NCI-H345 (cell line): ENCODE measurements at regions not wholly inside any gene's neighbourhood (a gene's known extent, or its start where the extent isn't known, plus 50 kb on each side); places are given as distances from the start of the nearest gene placed in this dataset.

ENCODE experiments used
- DNase-seq: peaks from one replicate; lab custom pipeline; 2025; lab: John Stamatoyannopoulos, UW

DNA sequence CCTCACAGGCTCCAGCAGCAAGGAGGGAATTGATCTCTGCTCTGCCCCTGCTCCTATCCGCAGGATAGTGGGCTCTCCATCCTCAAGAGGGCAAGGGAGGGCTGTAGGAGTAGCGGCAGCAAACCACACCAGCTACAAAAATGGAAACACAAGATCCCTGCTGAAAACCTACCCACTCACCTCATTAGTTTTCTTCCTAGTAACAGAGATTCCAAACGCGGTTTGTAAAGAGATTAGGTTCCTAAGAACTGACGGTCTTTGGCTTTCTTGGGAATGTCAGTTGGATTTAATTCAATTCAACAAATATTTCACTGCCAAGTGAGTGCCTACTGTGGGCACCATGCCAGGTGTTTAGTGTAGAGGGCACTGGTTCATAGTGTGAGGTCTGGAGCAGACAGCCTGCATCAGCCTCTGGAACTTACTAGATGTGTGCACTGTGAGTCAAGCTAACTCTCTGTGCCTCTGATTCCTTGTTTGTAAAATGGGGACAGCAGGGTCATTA, 84.7 kb downstream of the MRPL46 start:
- DNase-seq, result no peak

DNA sequence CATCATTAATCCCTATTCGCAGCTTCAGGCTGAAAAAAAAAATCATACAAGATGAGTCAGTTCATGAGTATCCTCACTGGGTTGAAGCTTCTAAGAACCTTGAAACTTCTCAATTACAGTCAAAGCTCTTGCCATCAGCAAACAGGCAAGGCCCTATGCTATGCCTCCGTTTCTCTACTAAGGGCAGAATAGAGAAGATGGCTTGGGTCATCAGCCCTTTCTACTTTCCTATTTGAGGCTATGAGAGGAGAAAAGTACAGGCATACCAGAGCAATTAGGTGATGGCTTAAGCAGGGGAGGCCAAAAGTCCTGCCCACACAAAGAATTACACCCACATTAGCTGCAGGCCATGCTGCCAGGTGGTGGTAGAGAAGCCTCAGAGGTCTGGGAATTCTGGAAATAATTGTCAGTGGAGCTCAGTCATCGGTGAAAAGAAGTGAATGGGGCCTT, 89.0 kb downstream of the MRPL46 start:
- no peak for DNase-seq

DNA sequence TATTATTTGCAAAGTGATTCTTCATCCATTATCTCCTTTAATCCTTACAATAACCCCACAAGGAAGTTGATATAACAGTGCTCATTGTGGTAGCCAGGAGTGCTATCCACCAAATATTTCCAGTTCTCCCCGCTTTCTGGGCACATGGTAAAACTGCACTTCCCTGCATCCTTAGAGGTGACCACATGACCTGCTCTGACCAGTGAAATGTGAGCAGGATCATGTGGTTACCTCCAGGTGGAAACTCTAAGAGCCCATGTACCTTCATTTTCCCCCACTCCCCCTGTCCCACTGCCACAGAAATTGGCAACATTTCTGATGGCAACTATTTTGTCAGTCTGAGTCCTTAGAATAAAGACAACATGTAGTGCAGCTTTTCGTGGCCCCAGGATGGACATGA, 89.7 kb downstream of the MRPL46 start:
- DNase-seq, result no peak

DNA sequence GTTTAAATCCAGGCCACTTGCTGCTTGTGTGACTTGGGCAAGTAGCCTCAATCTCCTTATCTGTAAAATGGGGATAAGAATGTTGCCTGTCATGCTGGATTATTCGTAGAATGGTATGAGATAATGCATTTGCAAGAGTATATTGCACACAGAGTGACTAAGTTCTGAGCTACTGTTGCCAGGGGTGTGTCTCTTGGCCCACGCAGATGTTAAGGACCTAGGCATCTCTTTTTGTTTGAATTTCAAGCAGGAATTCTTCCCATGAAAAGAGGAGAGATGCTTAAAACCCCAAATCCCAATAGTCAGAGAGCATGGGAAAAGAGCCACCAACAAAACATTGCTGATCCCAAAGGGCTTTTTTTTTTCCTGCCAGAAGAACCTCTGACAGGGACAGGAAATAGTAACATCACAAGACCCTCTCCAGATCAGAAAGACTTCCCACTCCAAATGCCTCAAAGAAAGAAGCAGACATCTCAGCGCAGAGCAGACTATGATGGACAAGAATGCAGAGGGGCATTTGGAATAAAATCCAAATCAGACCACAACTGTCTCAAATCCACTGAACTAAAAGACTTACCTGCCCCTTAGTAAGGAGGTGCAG, 90.5 kb downstream of the MRPL46 start:
- DNase-seq, result no peak

DNA sequence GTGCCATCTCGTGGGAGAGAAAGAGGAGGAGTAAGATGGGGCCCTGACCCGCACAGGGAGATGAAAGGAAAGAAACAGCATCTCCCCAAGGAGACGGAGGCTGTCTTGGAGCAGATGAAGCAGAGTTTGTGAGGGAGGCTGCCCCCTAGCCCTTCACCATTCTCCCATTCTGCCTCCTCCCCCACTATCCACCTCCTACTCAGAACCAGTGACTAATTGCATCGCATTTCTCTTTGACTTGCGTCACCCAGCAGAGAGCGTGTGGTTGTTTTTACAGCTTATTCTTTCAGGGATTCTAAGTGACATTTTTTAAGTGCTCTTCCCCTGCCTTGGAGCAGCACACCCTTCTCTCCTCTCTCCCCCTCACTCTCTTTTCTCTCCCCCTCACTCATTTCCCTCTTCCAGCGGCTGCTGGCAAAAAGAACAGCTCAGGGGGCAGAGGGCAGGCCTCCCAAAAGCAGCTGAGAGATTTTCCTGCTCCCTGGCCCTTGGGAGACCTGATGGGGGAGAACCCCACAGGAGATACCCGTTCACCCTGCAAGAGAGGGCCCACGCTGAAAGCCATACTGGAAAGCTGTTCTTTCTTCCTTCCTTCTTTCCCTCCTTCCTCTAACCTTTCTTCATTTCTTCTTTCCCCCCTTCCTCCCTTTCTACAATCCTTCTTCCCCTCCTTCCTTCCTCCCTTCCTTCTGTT, 91.8 kb downstream of the MRPL46 start:
- no peak for DNase-seq

DNA sequence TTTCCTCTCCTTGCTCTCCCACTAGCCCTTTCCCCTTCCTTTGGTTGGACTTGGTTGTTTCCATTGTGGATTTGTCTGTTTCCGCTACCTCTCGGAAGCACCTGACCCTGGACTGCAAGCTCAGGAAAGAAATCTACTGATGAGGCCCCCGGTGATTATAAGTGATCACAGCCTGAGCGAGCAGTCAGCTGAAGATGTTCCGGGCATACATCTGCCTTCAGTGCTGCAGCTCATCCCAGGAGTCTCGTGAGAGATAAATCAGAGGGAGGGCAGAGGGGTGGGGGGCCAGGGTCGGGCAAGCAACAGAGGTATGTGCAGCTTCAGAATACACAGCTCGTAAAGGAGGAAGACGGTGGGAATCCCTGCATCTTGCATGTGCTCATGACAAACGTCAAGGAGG, 102.1 kb downstream of the MRPL46 start:
- DNase-seq, result no peak

DNA sequence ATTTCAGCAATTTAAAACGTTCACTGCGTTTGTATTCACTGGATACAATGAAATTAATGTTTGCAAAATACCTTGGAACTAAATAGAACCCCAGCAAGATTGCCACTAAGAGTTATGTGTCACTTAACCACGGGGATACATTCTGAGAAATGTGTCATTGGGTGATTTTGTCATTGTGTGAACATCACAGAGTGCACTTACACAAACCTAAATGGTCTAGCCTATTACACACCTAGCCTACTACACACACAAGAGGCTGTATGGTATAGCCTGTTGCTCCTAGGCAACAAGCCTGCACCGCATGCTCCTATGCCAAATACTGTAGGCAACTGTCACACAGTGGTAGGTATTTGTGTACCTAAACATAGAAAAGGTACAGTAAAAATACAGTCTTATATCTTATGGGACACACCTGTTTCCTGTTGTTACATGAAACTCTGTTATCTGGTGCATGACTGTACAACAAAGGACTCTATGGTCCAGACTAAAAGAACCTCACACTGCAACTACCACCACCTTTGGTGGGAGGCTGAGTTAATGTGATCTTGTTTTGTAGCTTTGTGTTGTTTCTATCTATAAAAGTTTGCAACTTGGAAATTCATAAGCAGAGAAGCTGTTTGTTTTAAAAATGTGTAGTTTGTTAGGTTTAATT, 92.2 kb upstream of the NTRK3 start:
- no peak for DNase-seq

DNA sequence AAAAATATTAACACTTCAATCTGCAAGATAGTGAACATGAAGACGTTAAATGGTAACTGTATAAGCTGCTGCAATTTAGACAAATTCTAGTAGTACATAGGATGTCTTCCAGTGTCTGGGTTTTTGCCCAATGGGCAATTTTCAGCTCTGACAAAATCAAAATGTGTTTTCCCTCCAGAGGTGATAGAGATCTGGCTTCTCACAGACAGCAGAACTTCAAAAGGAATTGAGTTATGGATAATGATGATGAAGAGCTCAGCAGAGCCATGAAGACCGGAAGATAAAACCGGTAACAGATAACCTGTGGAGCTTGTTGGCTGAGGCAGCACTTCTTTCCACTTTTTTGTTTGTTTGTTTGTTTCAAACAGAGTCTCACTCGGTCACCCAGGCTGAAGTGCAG, 89.4 kb upstream of the NTRK3 start:
- no peak for DNase-seq

DNA sequence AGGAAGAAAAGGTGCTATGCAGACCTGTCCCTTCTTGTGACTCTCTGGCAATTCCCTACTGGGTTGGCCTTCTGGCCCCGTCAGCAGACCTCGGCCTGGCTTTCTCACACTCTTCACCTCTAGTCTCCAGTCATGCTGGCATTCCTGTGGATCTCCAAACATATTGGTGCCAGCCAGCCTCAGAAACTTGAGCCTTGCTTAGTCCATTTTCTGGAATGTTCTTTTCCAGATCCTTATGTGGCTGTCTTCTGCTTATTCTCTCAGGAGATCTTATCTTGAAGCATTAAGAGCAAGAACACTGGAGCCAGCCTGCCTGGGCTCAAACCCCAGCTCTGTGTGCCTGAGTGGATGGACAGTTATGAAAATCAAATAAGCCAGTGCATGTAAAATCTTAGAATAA, 88.2 kb upstream of the NTRK3 start:
- DNase-seq, result no peak

DNA sequence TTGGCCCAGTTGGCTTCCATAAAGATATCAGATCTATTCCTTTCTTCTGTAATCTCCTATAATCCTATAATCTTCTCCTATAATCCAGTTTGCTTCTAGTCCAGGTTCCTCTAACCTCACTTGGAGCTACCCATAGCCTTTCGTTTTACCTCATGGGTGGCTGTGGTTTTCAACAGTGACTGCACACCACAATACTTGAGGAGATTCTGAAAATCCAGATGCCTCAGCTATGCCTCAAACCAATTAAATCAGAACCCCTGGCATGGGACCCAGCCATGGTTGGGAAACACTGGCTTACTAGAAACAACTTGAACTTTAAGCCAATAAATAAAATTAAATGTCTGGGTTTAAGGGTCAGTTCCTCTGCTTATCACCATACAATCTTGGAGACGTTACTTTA, 86.1 kb upstream of the NTRK3 start:
- no peak for DNase-seq

DNA sequence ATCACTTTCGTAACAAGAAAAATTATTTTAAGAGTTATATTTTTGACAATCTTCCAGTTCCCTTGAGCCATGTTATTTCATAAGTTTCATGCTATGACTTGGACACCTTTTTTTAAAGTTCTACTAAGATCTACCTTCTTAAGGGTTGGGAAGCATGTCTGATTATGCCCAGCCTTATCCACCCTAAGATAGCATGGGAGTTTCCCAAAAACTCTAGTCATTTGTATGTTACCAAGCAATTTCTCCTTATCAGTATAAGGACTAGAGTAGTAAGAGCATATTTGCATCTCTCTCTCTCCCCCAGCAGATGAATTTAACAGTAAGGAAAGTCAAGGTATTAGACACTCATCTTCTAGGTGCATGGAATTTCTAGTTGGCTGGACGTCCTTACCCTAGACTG, 85.1 kb upstream of the NTRK3 start:
- no peak for DNase-seq

DNA sequence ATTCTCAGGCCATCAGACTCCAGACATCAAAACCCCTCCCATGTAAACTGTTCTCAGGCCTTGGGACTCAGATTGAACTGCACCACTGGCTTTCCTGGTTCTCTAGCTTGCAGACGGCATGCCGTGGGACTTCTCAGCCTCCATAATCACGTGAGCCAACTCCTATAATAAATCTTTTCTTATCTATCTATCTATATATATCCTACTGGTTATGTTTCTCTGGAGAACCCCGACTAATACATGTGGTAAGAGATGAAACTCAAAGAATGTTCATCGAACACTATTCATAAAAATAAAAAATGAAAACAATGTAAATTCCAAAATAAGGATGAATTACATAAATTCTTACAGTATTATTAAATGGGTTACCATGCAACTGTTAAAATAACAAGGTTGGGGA, 84.5 kb upstream of the NTRK3 start:
- no peak for DNase-seq

DNA sequence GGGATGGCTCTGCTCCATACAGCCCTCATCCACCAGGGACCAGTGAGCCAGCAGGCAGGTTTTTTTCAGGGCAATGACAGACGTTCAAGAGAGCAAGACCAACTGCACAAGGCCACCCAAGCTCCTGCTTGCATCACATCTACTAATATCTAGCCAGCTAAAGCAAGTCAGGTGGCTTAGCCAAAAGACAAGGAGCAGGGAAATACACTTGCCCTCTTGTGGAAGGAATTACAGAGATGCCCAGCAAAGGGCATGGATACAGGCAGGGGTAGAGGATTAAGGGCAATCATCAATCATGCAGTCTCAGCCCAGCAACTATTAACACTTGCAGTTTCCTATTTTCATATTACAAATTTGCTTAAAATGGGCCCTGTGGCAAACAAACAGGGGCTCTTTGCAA, 81.5 kb upstream of the NTRK3 start:
- DNase-seq, result no peak

DNA sequence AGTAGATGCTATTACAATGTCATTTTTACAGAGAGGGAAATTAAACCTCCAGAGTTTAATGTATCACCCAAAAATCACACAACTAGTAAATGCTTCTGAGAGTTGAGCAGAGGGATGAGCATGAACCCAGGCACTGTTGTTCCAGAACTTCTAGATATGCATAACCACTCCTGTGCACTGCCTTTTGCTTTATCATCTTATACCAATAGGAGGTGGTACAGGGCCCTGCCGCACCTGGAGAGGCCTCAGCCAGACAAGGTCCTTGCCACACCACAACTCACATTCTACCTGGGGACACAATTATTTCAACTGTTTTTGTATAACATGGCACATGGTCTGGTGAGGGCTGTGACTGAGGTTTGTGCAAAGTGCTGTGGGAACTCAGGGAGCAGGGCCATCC, 78.5 kb upstream of the NTRK3 start:
- DNase-seq, result no peak

DNA sequence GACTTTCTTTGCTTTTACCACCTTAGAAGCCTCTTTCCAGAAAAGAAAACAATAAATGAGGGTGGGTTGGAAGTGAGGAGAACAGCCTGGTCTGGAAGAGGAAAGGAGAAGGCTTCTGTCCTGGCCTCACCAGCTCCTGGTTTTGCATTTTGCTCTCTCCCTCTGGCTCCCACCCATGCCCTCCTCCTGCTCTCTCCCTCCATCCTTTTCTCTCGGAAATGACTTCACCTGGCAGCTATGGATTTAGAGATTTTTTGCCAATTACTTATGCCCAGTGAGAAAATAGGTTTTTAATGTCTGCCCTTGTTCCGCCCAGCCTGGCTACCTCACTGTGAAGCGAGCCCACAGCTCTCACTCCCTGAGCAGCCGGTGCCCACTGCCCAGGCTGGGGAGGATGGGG, 77.9 kb upstream of the NTRK3 start:
- DNase-seq, result no peak

DNA sequence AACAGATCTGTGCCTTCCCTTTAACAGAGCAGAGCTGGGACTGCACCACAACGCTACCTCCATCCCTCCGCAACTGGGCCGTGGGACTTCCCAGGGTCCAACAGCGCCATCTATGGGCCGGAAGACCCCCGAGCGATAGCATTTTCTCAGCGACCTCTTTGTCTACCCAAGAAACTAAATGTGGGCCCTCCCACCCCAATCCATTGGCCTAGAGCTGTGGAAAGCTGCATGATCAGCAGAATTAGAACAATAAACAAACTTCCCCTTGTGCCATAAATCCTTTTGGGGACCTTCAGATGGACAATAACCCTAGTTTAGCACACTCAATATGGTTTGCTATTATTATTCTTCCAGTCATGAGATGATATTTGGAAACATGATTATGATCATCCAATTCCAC, 74.8 kb upstream of the NTRK3 start:
- peak; percentile 11 for DNase-seq

DNA sequence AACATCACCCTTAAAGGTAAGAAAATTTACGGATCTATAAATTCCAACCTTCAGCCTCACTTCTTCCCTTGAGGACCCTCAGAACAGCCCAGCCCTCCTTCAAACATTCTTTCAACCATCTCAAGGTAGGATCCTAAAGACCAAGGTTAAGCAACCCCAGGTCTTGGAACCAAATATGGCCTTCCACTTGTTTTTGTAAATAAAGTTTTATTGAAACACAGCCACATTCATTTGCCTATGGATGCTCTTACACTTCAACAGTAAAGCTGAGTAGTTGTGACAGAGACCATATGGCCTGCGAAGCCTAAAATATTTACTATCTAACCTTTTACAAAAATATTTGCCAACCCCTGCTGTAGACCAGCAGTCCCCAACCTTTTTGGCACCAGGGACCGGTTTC, 70.4 kb upstream of the NTRK3 start:
- DNase-seq, result no peak

DNA sequence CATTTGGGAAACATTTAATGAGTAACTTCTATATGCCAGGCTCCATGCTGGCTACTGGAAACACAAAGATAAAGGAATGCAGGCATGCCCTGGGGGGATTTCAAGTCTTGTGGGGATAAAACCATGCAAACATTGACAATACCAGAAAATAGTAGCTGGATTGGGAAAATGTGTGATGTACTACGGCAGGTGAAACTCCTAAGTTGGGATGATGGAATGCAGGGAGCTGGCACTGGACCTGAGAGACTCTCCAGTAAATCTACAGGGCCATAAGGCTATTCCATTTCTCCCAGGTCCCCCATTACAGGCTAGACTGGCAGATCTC, 68.2 kb upstream of the NTRK3 start:
- no peak for DNase-seq

DNA sequence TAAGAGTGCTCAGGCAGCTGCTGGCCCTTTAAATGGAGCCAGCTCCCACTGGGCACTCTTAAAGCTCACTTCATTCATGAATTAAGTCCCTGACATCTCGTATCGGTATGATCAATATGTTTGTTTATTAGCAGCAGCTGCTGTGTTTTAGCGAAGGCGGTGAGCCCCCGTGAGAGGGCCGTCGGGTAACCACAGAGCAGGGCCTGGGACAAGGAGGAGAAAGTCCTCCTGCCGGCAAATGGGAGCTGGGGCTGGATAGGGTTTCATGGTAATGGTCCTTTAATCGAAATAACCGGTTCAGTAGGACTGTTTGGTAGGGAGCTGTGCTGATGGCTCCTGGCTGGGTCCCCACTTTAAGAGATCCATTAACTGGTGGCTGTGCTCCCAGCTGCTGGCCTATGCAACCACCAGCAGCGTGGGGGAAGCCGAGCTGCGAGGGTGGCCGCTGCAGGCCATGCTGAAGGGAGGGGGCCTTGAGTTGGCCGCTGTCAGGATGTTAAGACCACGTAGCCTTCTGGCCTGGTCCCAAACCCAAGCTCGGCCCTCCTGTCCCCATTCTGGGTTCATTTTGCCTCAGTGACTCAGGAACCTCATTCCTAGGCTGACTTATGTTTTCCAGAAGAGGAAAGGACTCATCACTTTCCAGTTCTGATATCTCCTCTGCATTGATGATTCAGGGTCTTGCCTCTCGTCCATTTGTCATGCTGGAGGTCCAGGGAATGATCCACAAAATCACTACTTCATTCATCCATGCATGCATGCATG, 67.6 kb upstream of the NTRK3 start:
- DNase-seq, result no peak

DNA sequence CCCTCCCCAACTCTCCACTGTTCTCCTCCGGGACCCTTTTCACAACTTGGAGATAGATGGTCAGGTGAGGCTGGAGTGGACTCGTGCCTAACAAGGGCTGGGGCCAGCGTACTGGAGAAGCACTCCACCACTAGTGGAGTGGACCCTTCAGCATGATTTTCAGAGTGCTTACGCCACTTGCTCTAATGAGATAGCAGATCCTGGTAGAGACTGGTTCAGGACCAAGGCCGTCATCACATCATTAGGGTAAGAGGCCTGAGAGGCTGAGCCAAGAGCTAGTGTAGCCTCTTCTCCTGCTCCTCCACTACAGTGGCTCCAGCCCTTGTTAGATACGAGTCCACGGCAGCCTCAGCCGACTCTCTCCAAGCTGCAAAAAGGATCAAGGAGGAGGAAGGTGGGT, 66.9 kb upstream of the NTRK3 start:
- DNase-seq, result no peak

DNA sequence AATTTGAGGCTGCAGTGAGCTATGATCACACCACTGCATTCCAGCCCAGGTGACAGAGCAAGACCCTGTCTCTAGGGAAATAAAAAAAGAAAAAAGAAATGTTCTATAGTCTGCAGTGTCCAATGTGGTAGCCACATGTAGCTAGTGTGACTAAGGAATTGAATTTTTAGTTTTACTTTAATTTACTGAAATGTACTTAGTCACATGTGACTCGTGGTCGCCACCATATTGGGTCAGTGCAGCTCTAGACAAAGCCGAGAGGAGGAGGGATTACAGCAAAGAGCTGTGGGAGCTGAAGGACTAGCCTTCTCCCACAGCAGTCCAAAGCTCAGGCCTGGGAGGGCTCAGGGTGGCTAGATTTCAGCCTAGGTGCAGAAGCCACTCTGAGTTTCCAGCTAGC, 65.9 kb upstream of the NTRK3 start:
- DNase-seq, result no peak

DNA sequence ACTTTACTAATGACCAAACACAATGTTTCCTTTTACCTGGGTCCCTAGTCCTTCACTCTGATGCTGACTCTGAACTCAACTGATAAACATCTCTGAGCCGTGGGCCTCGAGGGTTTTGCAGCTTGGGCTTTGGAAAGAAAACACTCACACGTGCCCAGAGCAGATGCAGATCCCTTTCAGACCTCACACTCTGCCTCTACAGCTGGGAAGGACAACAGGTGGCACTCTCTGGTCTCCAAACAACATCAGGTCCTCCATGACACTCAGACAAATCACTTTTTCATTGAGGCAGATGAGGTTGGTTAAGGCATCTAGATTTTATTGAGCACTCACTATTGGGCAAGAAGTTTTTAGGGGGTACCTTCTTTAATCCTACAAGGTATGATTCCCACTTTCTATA, 64.7 kb upstream of the NTRK3 start:
- DNase-seq, result no peak

DNA sequence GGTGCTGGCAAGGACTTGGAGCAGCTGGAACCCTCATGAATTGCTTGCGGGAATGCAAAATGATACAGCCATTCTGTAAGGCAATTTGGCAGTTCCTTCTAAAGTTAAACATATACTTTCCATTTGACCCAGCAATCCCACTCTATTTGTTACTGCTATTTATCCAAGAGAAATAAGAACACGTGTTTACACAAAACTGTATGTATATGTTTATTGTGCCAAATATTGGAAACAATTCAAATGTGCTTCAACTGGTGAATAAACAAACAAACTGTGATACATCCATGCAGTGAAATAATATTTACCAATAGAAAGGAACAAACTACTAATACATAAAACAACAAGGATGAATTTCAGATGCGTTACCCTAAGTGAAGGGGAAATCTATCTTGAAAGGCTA, 60.0 kb upstream of the NTRK3 start:
- no peak for DNase-seq
